ENCODE measurements at regions not wholly inside any gene's neighbourhood (a gene's known extent, or its start where the extent isn't known, plus 50 kb on each side); places are given as distances from the start of the nearest gene placed in this dataset.

DNA sequence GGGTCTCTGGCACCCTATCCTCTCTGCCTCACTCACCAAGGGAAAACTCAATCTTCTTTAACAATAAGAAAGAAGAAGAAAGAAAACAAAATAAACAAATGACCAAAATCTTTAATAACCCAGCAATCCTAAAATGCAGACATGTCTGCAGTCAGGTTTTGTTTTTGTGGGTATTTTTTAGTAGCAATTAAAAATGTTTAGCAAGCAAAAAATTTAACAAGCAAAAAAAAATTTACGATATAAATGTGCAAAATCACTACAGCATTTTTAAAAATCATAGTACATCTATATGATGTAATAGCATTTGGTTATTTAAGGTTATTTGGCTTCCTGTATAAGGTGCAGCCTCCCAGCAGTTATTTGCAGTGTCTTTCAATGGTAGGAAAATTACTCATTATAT is 151.3 kb upstream of the MAP3K1 start:
- no peak for TF ChIP-seq EP300 (IDR thresholded peaks at IDR 0.05; ENCODE audit: borderline replicate concordance in 1 of 2, low read depth in 1 of 2, low read length in 1 of 2)
- no peak for TF ChIP-seq TCF12 (IDR thresholded peaks at IDR 0.05)
- TF ChIP-seq TAF1 (IDR thresholded peaks at IDR 0.05; ENCODE audit: borderline replicate concordance, low read depth, low read length): no peak
- no peak for TF ChIP-seq POLR2AphosphoS5 (IDR thresholded peaks at IDR 0.05; ENCODE audit: low read depth, low read length)
- TF ChIP-seq RFX5 (IDR thresholded peaks at IDR 0.05; ENCODE audit: low read length): no peak
